ENCODE measurements at regions not wholly inside any gene's neighbourhood (a gene's known extent, or its start where the extent isn't known, plus 50 kb on each side); places are given as distances from the start of the nearest gene placed in this dataset.

DNA sequence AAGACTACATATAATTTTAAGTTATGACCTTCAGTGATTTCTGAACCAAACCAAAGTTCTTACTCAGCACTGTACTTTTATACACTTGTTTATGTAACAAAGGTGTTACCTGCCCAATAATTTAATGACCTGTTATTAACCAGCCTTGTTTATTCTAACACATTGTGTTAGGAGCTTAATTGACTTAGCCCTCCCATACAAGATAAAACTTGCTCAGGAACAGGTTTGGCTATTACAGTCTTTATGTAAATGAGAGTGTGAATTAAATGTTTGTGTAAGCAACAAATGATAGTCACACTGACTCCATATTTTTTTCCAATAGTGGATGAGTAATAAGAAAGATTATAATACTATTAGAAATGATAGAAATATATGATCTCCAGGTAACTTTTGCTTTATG lies 51.8 kb upstream of the MYCBP2 start:
- Mint-ChIP-seq H3K36me3 (no peaks in the 10 kb centered on the region), H3K4me3 (no peak overlapping the region), H3K4me1 (ENCODE audit: low read depth) (no peaks in the 10 kb centered on the region), H3K27ac (no peak overlapping the region), H3K9me3 (ENCODE audit: low read depth) (no peaks in the 10 kb centered on the region), H3K27me3 (peaks cover 2% of the 10 kb centered on the region)

DNA sequence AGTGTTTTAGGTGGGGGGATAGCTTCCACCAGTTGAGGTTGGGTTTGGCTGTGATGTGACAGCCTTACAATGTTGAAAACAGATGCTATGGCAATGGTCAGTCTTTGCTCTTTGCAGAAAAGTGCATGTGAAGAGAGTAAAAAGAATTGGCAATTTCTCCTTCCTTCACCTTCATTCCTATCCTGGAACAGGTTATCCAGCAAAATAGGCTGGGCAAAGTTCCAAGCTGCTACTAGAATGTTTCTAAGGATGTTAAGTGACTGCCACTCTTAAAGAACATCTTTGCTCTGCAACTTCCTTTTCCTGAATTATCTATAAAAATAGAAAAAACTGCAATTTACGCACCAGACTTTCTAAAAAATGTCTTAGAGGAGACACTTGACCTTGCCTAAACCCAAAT lies 50.1 kb upstream of the MYCBP2 start:
- no peak overlapping the region for H3K4me3 Mint-ChIP-seq
- H3K4me1 Mint-ChIP-seq (ENCODE audit: low read depth), result no peaks in the 10 kb centered on the region
- H3K36me3 Mint-ChIP-seq, result no peaks in the 10 kb centered on the region
- no peak overlapping the region for H3K27ac Mint-ChIP-seq
- no peaks in the 10 kb centered on the region for H3K27me3 Mint-ChIP-seq
- no peaks in the 10 kb centered on the region for H3K9me3 Mint-ChIP-seq (ENCODE audit: low read depth)

All from activated naive CD8-positive, alpha-beta T cell (primary cell).